C4-2B (cell line): ENCODE measurements at regions not wholly inside any gene's neighbourhood (a gene's known extent, or its start where the extent isn't known, plus 50 kb on each side); places are given as distances from the start of the nearest gene placed in this dataset.

Experiments
- H3K27ac ChIP-seq: fragments of 450-650 bp; 2 replicates; pipeline ENCODE4 v1.5.1; 2017
- CTCF ChIP-seq: fragments of 450-650 bp; conservative IDR thresholded peaks from 2 replicates; pipeline ENCODE4 v1.5.1; 2017; ENCODE audit warnings: mild to moderate bottlenecking
- ZFX ChIP-seq: fragments of 450-650 bp; IDR thresholded peaks from 2 replicates; pipeline ENCODE4 v1.6.1; 2017

GRCh38 chr7:10918093-10918590 is 55.5 kb upstream of the PHF14 start:
- no peak for TF ChIP-seq CTCF
- TF ChIP-seq ZFX: no peak
- H3K27ac ChIP-seq: no peak overlapping the region

- TF ChIP-seq ZFX: no peak
- TF ChIP-seq CTCF: no peak
- no peak overlapping the region for H3K27ac ChIP-seq
Measured at GRCh38 chr7:10919923-10920322, 53.7 kb upstream of the PHF14 start.
